ENCODE measurements at regions not wholly inside any gene's neighbourhood (a gene's known extent, or its start where the extent isn't known, plus 50 kb on each side); places are given as distances from the start of the nearest gene placed in this dataset.
"Not testable (repeated sequence)": the region's sequence is repeated elsewhere in the genome, so short reads cannot be mapped to it uniquely, and the experiment has no call there.

DNA sequence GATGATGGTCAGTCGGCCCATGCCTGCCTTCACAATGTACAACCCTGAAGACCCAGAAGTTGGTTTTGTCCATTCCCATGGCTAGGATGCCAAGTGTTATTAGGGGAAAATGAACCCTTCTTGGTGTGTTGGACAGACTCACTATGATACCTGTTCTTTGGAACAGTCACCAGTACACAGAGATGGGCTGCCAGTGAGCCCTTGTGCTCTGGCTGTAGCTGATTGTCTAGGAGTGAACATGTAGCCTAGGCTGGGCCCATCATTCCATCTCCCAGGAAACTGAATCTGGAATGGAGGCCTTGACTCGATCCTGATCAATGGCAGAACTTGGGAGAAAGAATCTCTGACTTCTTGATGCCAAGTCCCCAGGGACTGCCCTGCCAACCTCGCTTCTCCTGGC, 188.9 kb downstream of the EVX1 start:
- TF ChIP-seq, protein P1, sequence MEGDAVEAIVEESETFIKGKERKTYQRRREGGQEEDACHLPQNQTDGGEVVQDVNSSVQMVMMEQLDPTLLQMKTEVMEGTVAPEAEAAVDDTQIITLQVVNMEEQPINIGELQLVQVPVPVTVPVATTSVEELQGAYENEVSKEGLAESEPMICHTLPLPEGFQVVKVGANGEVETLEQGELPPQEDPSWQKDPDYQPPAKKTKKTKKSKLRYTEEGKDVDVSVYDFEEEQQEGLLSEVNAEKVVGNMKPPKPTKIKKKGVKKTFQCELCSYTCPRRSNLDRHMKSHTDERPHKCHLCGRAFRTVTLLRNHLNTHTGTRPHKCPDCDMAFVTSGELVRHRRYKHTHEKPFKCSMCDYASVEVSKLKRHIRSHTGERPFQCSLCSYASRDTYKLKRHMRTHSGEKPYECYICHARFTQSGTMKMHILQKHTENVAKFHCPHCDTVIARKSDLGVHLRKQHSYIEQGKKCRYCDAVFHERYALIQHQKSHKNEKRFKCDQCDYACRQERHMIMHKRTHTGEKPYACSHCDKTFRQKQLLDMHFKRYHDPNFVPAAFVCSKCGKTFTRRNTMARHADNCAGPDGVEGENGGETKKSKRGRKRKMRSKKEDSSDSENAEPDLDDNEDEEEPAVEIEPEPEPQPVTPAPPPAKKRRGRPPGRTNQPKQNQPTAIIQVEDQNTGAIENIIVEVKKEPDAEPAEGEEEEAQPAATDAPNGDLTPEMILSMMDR (IDR thresholded peaks at IDR 0.05), result no peak
- no peak for DNase-seq (ENCODE audit: low spot score)
- H3K4me3 ChIP-seq, result no peak overlapping the region
- H3K27ac ChIP-seq, result no peak overlapping the region

GRCh38 chr7:27433581-27433980, 191.0 kb downstream of the EVX1 start:
- H3K27ac ChIP-seq, result no peak overlapping the region
- TF ChIP-seq, protein P1 (IDR thresholded peaks at IDR 0.05), result no peak
- no peak overlapping the region for H3K4me3 ChIP-seq
- DNase-seq (ENCODE audit: low spot score), result no peak

GRCh38 chr7:27434756-27435400, 192.3 kb downstream of the EVX1 start:
- Histone ChIP-seq H3K27ac (no peak overlapping the region), H3K4me3 (no peak overlapping the region)
- DNase-seq (ENCODE audit: low spot score), result no peak
- TF ChIP-seq, protein P1 (IDR thresholded peaks at IDR 0.05), result no peak

GRCh38 chr7:27435461-27435860, 192.9 kb downstream of the EVX1 start:
- DNase-seq (ENCODE audit: low spot score), result no peak
- TF ChIP-seq, protein P1 (IDR thresholded peaks at IDR 0.05), result no peak
- Histone ChIP-seq H3K4me3 (no peak overlapping the region), H3K27ac (no peak overlapping the region)

DNA sequence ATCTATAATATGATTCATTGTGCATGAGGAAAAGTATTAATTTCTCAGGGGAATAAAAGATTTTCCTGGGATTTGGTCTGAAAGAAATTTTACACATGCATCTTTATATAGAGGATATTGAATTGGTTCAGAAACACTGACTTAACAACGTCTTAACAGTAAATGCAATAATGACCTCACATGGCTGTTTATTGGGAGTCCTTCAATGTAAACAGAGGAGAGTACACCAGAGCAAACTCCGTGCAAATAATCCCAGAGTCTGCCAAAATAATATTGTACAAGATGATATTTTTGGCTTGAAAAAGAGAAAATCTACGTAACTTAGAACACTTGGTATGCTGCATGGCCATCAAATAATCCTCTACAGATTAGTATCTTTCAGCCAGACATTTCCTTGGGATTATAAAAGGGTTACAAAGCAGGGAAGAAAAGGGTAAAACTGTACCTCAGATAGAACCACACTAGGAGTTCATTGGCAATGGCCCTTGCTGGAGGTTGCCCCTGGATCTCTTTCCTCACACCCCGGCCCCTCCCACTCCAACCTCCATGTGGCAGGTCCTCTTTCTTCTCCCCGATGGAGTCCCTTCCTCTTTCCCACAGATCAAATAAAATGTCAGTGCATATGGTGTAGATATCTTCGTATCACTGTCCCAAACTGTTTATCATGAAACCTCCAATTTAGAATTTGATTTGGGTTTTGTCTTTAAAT, 196.4 kb downstream of the EVX1 start:
- Histone ChIP-seq H3K27ac (no peak overlapping the region), H3K4me3 (no peak overlapping the region)
- DNase-seq (ENCODE audit: low spot score), result no peak
- TF ChIP-seq, protein P1 (IDR thresholded peaks at IDR 0.05), result no peak

DNA sequence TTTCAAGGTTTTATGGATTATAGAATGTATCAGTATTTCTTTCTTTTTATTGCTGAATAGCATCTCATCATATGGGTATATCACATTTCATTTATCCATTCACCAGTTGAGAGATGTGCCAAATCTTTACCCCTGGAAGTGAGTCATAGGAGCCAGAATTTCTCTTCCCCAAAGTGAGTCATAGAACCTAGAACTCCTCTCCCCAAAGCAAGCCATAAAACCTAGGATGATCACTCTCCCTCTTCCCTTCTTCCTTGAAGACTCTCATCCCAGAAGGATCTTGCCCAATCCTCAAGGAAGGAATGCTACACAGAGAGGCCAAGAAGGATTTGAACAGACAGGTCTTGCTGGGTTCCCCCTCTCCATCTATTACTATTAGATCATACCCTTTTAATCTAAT, 199.9 kb downstream of the EVX1 start:
- no peak overlapping the region for H3K4me3 ChIP-seq
- TF ChIP-seq, protein P1 (IDR thresholded peaks at IDR 0.05), result no peak
- no peak overlapping the region for H3K27ac ChIP-seq
- DNase-seq (ENCODE audit: low spot score), result no peak

GRCh38 chr7:27449046-27449445, 206.4 kb downstream of the EVX1 start:
- DNase-seq (ENCODE audit: low spot score); H3K4me3 ChIP-seq; H3K27ac ChIP-seq: not testable (repeated sequence)

Data from coronary artery (tissue), 2 donors.